ENCODE measurements at regions not wholly inside any gene's neighbourhood (a gene's known extent, or its start where the extent isn't known, plus 50 kb on each side); places are given as distances from the start of the nearest gene placed in this dataset.

- in situ Hi-C loops (cut with MboI; ENCODE audit: low sequenced_read_pairs): no loop called here
- H4K5ac ChIP-seq (ENCODE audit: low read depth, low read length): no peak overlapping the region
- no peak overlapping the region for H4K8ac ChIP-seq (ENCODE audit: low read depth in 2 of 2, low read length in 2 of 2)
- no peak overlapping the region for H2BK5ac ChIP-seq (ENCODE audit: low read depth, low read length, poor library complexity, severe bottlenecking)
- POLR2A ChIA-PET (ENCODE audit: unreplicated experiment): no interaction called here
- no peak overlapping the region for H2AK5ac ChIP-seq (ENCODE audit: low read depth, low read length)
- H3K4me2 ChIP-seq (ENCODE audit: low read depth, low read length): no peak overlapping the region
- H3K14ac ChIP-seq (replicated peaks; ENCODE audit: low read depth, low read length): no peak overlapping the region
- H3K36me3 ChIP-seq (ENCODE audit: control insufficient read depth, insufficient read depth, low read length): no peaks in the 10 kb centered on the region
- intact Hi-C loops (cut with micrococcal nuclease): no loop called here
- WGBS, 2 experiments (ENCODE audit: extremely low coverage in 2 of 2, insufficient read length in 1 of 2): no CpG with 5 or more reads among the region's 2 CpGs
- no peak overlapping the region for H3K9ac ChIP-seq (ENCODE audit: low read depth, low read length)
- H3K79me1 ChIP-seq (ENCODE audit: low read depth in 1 of 2, low read length in 2 of 2): no peaks in the 10 kb centered on the region
- no peak overlapping the region for H2BK15ac ChIP-seq (ENCODE audit: low read depth, low read length)
- H4K91ac ChIP-seq (ENCODE audit: insufficient read depth, low read depth, low read length): no peak overlapping the region
- H3K23ac ChIP-seq (ENCODE audit: low read depth, low read length): no peak overlapping the region
- H3K9me1 ChIP-seq (ENCODE audit: insufficient read depth, low read length): no peaks in the 10 kb centered on the region
- CTCF ChIA-PET: no interaction called here
- H3K18ac ChIP-seq (ENCODE audit: low read depth, low read length): no peak overlapping the region
- dilution Hi-C loops (cut with HindIII; ENCODE audit: low sequenced_read_pairs, unreplicated experiment): no loop called here
- H2BK20ac ChIP-seq (ENCODE audit: low read depth, low read length): no peak overlapping the region
- H4K20me1 ChIP-seq (ENCODE audit: insufficient read depth, low read length): no peaks in the 10 kb centered on the region
- no peaks in the 10 kb centered on the region for H3K27me3 ChIP-seq (ENCODE audit: control insufficient read depth, insufficient read depth, low read length)
- H2AK9ac ChIP-seq (replicated peaks; ENCODE audit: low read depth, low read length, poor library complexity): no peak overlapping the region
- BruUV-seq (replicated peaks): no TSS peak
- DNase-seq (no peak), ATAC-seq (ENCODE audit: low read depth) (no peak)
- H3K27ac ChIP-seq (ENCODE audit: insufficient read depth, low read length): no peak overlapping the region
- H3K56ac ChIP-seq (ENCODE audit: extremely low read depth, insufficient read depth, low read length): no peak overlapping the region
- H3K9me3 ChIP-seq (ENCODE audit: control insufficient read depth, insufficient read depth, low read length): no peaks in the 10 kb centered on the region
- no peaks in the 10 kb centered on the region for H3K4me1 ChIP-seq (ENCODE audit: control insufficient read depth, insufficient read depth, low read length)
- no peak overlapping the region for H3K4me3 ChIP-seq (ENCODE audit: insufficient read depth, low read depth, low read length)
- no peak for TF ChIP-seq MXI1 (IDR thresholded peaks at IDR 0.05; ENCODE audit: borderline replicate concordance, low read depth, low read length)
- no peak for TF ChIP-seq NFE2L2 (IDR thresholded peaks at IDR 0.05; ENCODE audit: low read depth, low read length)
- TF ChIP-seq POLR2A (IDR thresholded peaks at IDR 0.05; ENCODE audit: low read depth, low read length): no peak
- no peak overlapping the region for H2BK120ac ChIP-seq (ENCODE audit: low read depth, low read length)
- no peak overlapping the region for H3K4ac ChIP-seq (ENCODE audit: low read depth, low read length)
- H2AFZ ChIP-seq (replicated peaks; ENCODE audit: low read length, poor library complexity): no peak overlapping the region
These were observed 1427.0 kb upstream of the MIR17HG start for GRCh38 chr13:89920461-89920860.

All from IMR-90 (cell line).